ENCODE measurements at regions not wholly inside any gene's neighbourhood (a gene's known extent, or its start where the extent isn't known, plus 50 kb on each side); places are given as distances from the start of the nearest gene placed in this dataset.

DNA sequence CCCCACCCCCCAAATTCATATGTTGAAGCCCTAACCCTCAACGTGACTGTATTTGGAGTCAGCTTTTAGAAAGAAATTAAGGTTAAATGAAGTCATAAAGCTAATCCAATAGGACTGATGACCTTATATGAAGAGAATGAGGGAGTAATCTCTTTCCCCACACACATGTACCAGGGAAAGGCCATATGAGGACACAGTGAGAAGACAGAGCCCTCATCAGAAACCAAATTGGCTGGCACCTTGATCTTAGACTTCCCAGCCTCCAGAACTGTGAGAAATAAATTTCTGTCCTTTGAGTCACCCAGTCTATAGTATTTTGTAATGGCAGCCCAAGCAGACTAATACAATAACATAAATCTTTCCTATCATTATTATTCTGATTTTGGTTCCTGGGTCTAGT lies 194.7 kb upstream of the NANOGP8 start:
- TF ChIP-seq FOXM1 (IDR thresholded peaks at IDR 0.05; ENCODE audit: borderline replicate concordance, low read depth) = no peak
- no peak for TF ChIP-seq EP300 (IDR thresholded peaks at IDR 0.05; ENCODE audit: borderline replicate concordance)
- TF ChIP-seq, protein P1, sequence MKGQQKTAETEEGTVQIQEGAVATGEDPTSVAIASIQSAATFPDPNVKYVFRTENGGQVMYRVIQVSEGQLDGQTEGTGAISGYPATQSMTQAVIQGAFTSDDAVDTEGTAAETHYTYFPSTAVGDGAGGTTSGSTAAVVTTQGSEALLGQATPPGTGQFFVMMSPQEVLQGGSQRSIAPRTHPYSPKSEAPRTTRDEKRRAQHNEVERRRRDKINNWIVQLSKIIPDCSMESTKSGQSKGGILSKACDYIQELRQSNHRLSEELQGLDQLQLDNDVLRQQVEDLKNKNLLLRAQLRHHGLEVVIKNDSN (IDR thresholded peaks at IDR 0.05) = no peak
- TF ChIP-seq RAD21 (IDR thresholded peaks at IDR 0.05; ENCODE audit: low read depth) = no peak
- TF ChIP-seq CREB1 (IDR thresholded peaks at IDR 0.05; ENCODE audit: low read depth) = no peak
- no peak for TF ChIP-seq TAF1 (IDR thresholded peaks at IDR 0.05; ENCODE audit: low read depth)
- no peak for TF ChIP-seq EGR1 (IDR thresholded peaks at IDR 0.05)
- no peak for TF ChIP-seq TCF12 (IDR thresholded peaks at IDR 0.05; ENCODE audit: low read depth)
- TF ChIP-seq CEBPB (IDR thresholded peaks at IDR 0.05) = no peak
- no peak for TF ChIP-seq YY1 (IDR thresholded peaks at IDR 0.05; ENCODE audit: low read depth)
- TF ChIP-seq, protein P2, sequence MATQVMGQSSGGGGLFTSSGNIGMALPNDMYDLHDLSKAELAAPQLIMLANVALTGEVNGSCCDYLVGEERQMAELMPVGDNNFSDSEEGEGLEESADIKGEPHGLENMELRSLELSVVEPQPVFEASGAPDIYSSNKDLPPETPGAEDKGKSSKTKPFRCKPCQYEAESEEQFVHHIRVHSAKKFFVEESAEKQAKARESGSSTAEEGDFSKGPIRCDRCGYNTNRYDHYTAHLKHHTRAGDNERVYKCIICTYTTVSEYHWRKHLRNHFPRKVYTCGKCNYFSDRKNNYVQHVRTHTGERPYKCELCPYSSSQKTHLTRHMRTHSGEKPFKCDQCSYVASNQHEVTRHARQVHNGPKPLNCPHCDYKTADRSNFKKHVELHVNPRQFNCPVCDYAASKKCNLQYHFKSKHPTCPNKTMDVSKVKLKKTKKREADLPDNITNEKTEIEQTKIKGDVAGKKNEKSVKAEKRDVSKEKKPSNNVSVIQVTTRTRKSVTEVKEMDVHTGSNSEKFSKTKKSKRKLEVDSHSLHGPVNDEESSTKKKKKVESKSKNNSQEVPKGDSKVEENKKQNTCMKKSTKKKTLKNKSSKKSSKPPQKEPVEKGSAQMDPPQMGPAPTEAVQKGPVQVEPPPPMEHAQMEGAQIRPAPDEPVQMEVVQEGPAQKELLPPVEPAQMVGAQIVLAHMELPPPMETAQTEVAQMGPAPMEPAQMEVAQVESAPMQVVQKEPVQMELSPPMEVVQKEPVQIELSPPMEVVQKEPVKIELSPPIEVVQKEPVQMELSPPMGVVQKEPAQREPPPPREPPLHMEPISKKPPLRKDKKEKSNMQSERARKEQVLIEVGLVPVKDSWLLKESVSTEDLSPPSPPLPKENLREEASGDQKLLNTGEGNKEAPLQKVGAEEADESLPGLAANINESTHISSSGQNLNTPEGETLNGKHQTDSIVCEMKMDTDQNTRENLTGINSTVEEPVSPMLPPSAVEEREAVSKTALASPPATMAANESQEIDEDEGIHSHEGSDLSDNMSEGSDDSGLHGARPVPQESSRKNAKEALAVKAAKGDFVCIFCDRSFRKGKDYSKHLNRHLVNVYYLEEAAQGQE (IDR thresholded peaks at IDR 0.05; ENCODE audit: low read depth) = no peak
- no peak for TF ChIP-seq TEAD4 (IDR thresholded peaks at IDR 0.05)
- TF ChIP-seq ZBTB7A (IDR thresholded peaks at IDR 0.05; ENCODE audit: low read depth) = no peak

DNA sequence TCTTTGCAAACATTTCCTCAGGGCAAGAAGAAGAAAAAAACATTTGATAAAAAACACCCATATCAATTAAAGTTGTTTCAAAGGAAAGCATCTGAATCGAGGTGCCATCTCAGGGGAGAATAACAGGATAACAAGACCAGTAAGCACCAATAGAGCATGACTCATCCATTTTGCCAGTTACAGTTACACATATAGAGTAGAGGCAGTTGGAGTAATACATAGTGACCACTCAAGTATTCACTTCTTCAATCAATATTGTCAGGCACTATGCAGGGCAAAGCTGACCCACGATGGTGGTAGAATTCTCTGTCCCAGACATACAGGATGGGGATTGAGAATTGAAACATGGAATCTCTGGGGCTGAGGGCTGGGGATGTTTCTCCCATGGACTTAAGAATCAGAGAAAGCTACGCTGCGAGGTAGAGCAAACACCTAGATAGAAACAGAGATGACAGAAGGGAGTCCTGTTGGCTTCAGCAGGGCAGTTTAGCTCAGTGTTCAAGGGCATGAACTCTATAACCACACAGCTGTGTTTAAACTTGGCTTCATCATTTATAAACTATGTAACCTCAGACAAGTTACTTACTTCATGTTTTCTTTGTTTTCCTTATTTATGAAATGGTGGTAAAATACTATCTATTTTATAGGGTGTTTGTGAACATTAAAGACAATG lies 186.4 kb upstream of the NANOGP8 start:
- TF ChIP-seq NFIC (IDR thresholded peaks at IDR 0.05) (no peak), TAF1 (IDR thresholded peaks at IDR 0.05; ENCODE audit: low read depth) (no peak), EP300 (IDR thresholded peaks at IDR 0.05; ENCODE audit: borderline replicate concordance) (no peak), RAD21 (IDR thresholded peaks at IDR 0.05; ENCODE audit: low read depth) (no peak), ZBTB7A (IDR thresholded peaks at IDR 0.05; ENCODE audit: low read depth) (no peak), TEAD4 (IDR thresholded peaks at IDR 0.05) (no peak), TCF12 (IDR thresholded peaks at IDR 0.05; ENCODE audit: low read depth) (no peak), YY1 (IDR thresholded peaks at IDR 0.05; ENCODE audit: low read depth) (no peak), CEBPB (IDR thresholded peaks at IDR 0.05) (no peak)
- TF ChIP-seq, protein P2 (IDR thresholded peaks at IDR 0.05; ENCODE audit: low read depth) = no peak
- TF ChIP-seq, protein P1 (IDR thresholded peaks at IDR 0.05) = no peak
- TF ChIP-seq, protein P3, sequence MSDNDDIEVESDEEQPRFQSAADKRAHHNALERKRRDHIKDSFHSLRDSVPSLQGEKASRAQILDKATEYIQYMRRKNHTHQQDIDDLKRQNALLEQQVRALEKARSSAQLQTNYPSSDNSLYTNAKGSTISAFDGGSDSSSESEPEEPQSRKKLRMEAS (IDR thresholded peaks at IDR 0.05) = no peak

DNA sequence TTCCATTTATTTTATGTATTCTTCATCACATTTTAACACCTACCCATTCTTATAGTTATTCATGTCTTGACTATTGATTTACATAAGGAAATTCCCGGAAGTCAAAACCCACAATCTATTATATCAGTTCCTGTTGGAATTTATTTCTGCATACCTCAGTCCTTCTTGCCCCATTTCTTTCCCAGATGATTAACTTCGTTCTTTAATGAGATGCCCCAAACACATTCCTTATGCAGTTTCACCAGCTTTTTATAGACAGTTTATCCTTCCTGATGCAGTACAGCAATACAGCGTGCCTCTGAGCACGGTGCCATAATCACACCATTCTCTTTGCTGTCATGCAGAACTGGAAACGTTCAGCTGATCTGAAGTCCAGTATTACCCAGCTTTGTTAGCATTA lies 175.8 kb upstream of the NANOGP8 start:
- TF ChIP-seq, protein P2 (IDR thresholded peaks at IDR 0.05; ENCODE audit: low read depth) = no peak
- no peak for TF ChIP-seq RAD21 (IDR thresholded peaks at IDR 0.05; ENCODE audit: low read depth)
- TF ChIP-seq CREB1 (IDR thresholded peaks at IDR 0.05; ENCODE audit: low read depth) = no peak
- TF ChIP-seq, protein P3 (IDR thresholded peaks at IDR 0.05) = no peak
- TF ChIP-seq TCF12 (IDR thresholded peaks at IDR 0.05; ENCODE audit: low read depth) = no peak
- no peak for TF ChIP-seq EGR1 (IDR thresholded peaks at IDR 0.05)

DNA sequence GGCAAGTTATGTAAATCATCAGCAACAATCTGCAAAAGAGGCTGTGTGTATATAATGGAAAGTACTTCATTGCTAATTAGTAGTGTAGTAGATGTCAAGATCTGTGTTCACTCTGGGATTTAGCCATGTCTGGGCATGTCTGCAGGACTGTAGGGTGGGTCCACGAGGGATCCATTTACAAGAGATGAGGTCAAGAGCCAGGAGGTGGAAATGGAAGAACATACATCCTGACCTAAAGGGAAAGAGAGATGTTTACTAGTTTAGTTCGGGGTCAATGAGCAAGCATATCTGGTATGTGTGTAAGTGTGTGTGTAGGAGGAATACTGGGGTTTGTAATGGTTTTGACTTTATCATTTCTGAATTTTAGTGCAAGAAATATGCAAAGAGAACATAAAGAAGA lies 171.5 kb upstream of the NANOGP8 start:
- TF ChIP-seq TCF12 (IDR thresholded peaks at IDR 0.05; ENCODE audit: low read depth) (no peak), FOXM1 (IDR thresholded peaks at IDR 0.05; ENCODE audit: borderline replicate concordance, low read depth) (no peak), ZBTB7A (IDR thresholded peaks at IDR 0.05; ENCODE audit: low read depth) (no peak), RAD21 (IDR thresholded peaks at IDR 0.05; ENCODE audit: low read depth) (no peak), TEAD4 (IDR thresholded peaks at IDR 0.05) (no peak), YY1 (IDR thresholded peaks at IDR 0.05; ENCODE audit: low read depth) (no peak), NFIC (IDR thresholded peaks at IDR 0.05) (no peak), TAF1 (IDR thresholded peaks at IDR 0.05; ENCODE audit: low read depth) (no peak), CEBPB (IDR thresholded peaks at IDR 0.05) (no peak), EGR1 (IDR thresholded peaks at IDR 0.05) (no peak), CREB1 (IDR thresholded peaks at IDR 0.05; ENCODE audit: low read depth) (no peak), EP300 (IDR thresholded peaks at IDR 0.05; ENCODE audit: borderline replicate concordance) (no peak)
- TF ChIP-seq, protein P1 (IDR thresholded peaks at IDR 0.05) = no peak
- TF ChIP-seq, protein P2 (IDR thresholded peaks at IDR 0.05; ENCODE audit: low read depth) = no peak
- TF ChIP-seq, protein P3 (IDR thresholded peaks at IDR 0.05) = no peak

Measured in Ishikawa (cell line).